ENCODE measurements at regions not wholly inside any gene's neighbourhood (a gene's known extent, or its start where the extent isn't known, plus 50 kb on each side); places are given as distances from the start of the nearest gene placed in this dataset.

GRCh38 chr5:142484821-142485387, 160.1 kb upstream of the SPRY4 start:
- DNase-seq (ENCODE audit: low read depth, low spot score) = no peak
- Mint-ChIP-seq H3K27ac (ENCODE audit: unreplicated experiment) (peak overlapping the region; percentile 40), H3K4me1 (peaks cover 36% of the 10 kb centered on the region), H3K9me3 (peaks cover 7% of the 10 kb centered on the region), H3K36me3 (ENCODE audit: low read depth) (peaks cover 7% of the 10 kb centered on the region), H3K4me3 (no peak overlapping the region), H3K27me3 (ENCODE audit: low read depth) (no peaks in the 10 kb centered on the region)
- TF ChIP-seq CTCF (conservative IDR thresholded peaks at IDR 0.05) = no peak

- Mint-ChIP-seq H3K4me1 (peaks cover 23% of the 10 kb centered on the region), H3K4me3 (no peak overlapping the region), H3K36me3 (ENCODE audit: low read depth) (peaks cover 24% of the 10 kb centered on the region), H3K27me3 (ENCODE audit: low read depth) (no peaks in the 10 kb centered on the region), H3K27ac (ENCODE audit: unreplicated experiment) (peak overlapping the region; percentile 8), H3K9me3 (peaks cover 19% of the 10 kb centered on the region)
- TF ChIP-seq CTCF (conservative IDR thresholded peaks at IDR 0.05) = no peak
- DNase-seq (ENCODE audit: low read depth, low spot score) = no peak
These were observed 157.4 kb upstream of the SPRY4 start for GRCh38 chr5:142482207-142482606.

GRCh38 chr5:142481410-142481809, 156.6 kb upstream of the SPRY4 start:
- no peaks in the 10 kb centered on the region for H3K27me3 Mint-ChIP-seq (ENCODE audit: low read depth)
- no peak overlapping the region for H3K27ac Mint-ChIP-seq (ENCODE audit: unreplicated experiment)
- no peak for DNase-seq (ENCODE audit: low read depth, low spot score)
- peaks cover 19% of the 10 kb centered on the region for H3K9me3 Mint-ChIP-seq
- no peak overlapping the region for H3K4me3 Mint-ChIP-seq
- H3K36me3 Mint-ChIP-seq (ENCODE audit: low read depth) = peaks cover 22% of the 10 kb centered on the region
- H3K4me1 Mint-ChIP-seq = peaks cover 23% of the 10 kb centered on the region
- TF ChIP-seq CTCF (conservative IDR thresholded peaks at IDR 0.05) = no peak

- no peak overlapping the region for H3K4me3 Mint-ChIP-seq
- no peak for TF ChIP-seq CTCF (conservative IDR thresholded peaks at IDR 0.05)
These were observed 155.2 kb upstream of the SPRY4 start for GRCh38 chr5:142479854-142480519.

GRCh38 chr5:142479150-142479549, 154.3 kb upstream of the SPRY4 start:
- H3K4me3 Mint-ChIP-seq = no peak overlapping the region
- no peaks in the 10 kb centered on the region for H3K27me3 Mint-ChIP-seq (ENCODE audit: low read depth)
- no peak for TF ChIP-seq CTCF (conservative IDR thresholded peaks at IDR 0.05)
- H3K27ac Mint-ChIP-seq (ENCODE audit: unreplicated experiment) = no peak overlapping the region
- peaks cover 14% of the 10 kb centered on the region for H3K9me3 Mint-ChIP-seq
- peaks cover 19% of the 10 kb centered on the region for H3K36me3 Mint-ChIP-seq (ENCODE audit: low read depth)
- DNase-seq (ENCODE audit: low read depth, low spot score) = no peak
- peaks cover 36% of the 10 kb centered on the region for H3K4me1 Mint-ChIP-seq

More at GRCh38 chr5:142479854-142480519, 155.2 kb upstream of the SPRY4 start:
- H3K9me3 Mint-ChIP-seq = peaks cover 14% of the 10 kb centered on the region
- H3K36me3 Mint-ChIP-seq (ENCODE audit: low read depth) = peaks cover 19% of the 10 kb centered on the region
- no peak overlapping the region for H3K27ac Mint-ChIP-seq (ENCODE audit: unreplicated experiment)
- no peak for DNase-seq (ENCODE audit: low read depth, low spot score)
- H3K27me3 Mint-ChIP-seq (ENCODE audit: low read depth) = no peaks in the 10 kb centered on the region
- H3K4me1 Mint-ChIP-seq = peaks cover 29% of the 10 kb centered on the region

Data from neural crest cell (in vitro differentiated cells).